HFFc6 (cell line): ENCODE measurements at regions not wholly inside any gene's neighbourhood (a gene's known extent, or its start where the extent isn't known, plus 50 kb on each side); places are given as distances from the start of the nearest gene placed in this dataset.

ENCODE experiments used
- DNase-seq: peaks from one replicate; pipeline ENCODE4 v3.0.0-alpha.2; 2018
- H3K27ac Mint-ChIP-seq: 2 replicates; pipeline ENCODE4 v1.8.0; 2020; ENCODE audit warnings: mild to moderate bottlenecking, mixed read lengths
- H3K27me3 Mint-ChIP-seq: 2 replicates; pipeline ENCODE4 v1.8.0; 2021; ENCODE audit warnings: mild to moderate bottlenecking, moderate library complexity, mixed read lengths; ENCODE audit not compliant: insufficient read depth
- H3K36me3 Mint-ChIP-seq: 2 replicates; pipeline ENCODE4 v1.8.0; 2021; ENCODE audit warnings: low read depth, mixed read lengths
- H3K4me1 Mint-ChIP-seq: 2 replicates; pipeline ENCODE4 v1.8.0; 2020; ENCODE audit warnings: low read depth, mixed read lengths
- H3K4me3 Mint-ChIP-seq: 2 replicates; pipeline ENCODE4 v1.8.0; 2020; ENCODE audit warnings: mild to moderate bottlenecking, moderate library complexity, mixed read lengths
- H3K9me3 Mint-ChIP-seq: 2 replicates; pipeline ENCODE4 v1.8.0; 2020; ENCODE audit warnings: mild to moderate bottlenecking, mixed read lengths
- TF ChIP-seq, protein P1 (sequence below): fragments of 200-600 bp; sonication (generic); IDR thresholded peaks from 2 replicates; pipeline ENCODE4 v1.5.0; 2021; ENCODE audit warnings: antibody characterized with exemption, mild to moderate bottlenecking

- Mint-ChIP-seq H3K4me1 (no peaks in the 10 kb centered on the region; the same call in 1 of the 2 replicates), H3K4me3 (no peak overlapping the region), H3K9me3 (peaks cover 16% of the 10 kb centered on the region), H3K36me3 (no peaks in the 10 kb centered on the region), H3K27me3 (0 out of 2 replicates have a peak, but pooled peaks cover 2% of the 10 kb centered on the region), H3K27ac (no peak overlapping the region)
- DNase-seq, result no peak
- TF ChIP-seq, protein P1, sequence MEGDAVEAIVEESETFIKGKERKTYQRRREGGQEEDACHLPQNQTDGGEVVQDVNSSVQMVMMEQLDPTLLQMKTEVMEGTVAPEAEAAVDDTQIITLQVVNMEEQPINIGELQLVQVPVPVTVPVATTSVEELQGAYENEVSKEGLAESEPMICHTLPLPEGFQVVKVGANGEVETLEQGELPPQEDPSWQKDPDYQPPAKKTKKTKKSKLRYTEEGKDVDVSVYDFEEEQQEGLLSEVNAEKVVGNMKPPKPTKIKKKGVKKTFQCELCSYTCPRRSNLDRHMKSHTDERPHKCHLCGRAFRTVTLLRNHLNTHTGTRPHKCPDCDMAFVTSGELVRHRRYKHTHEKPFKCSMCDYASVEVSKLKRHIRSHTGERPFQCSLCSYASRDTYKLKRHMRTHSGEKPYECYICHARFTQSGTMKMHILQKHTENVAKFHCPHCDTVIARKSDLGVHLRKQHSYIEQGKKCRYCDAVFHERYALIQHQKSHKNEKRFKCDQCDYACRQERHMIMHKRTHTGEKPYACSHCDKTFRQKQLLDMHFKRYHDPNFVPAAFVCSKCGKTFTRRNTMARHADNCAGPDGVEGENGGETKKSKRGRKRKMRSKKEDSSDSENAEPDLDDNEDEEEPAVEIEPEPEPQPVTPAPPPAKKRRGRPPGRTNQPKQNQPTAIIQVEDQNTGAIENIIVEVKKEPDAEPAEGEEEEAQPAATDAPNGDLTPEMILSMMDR, result no peak
Observed at GRCh38 chr9:85212209-85212608, 529.5 kb downstream of the AGTPBP1 start.

GRCh38 chr9:85208666-85209065 lies 533.1 kb downstream of the AGTPBP1 start:
- Mint-ChIP-seq H3K36me3 (no peaks in the 10 kb centered on the region; the same call in 1 of the 2 replicates), H3K4me3 (no peak overlapping the region), H3K9me3 (peaks cover 21% of the 10 kb centered on the region), H3K27ac (no peak overlapping the region), H3K27me3 (0 out of 2 replicates have a peak, but pooled peaks cover 2% of the 10 kb centered on the region), H3K4me1 (no peaks in the 10 kb centered on the region; the same call in 1 of the 2 replicates)
- DNase-seq, result no peak
- TF ChIP-seq, protein P1, result no peak

GRCh38 chr9:85204176-85204575 lies 534.6 kb downstream of the NTRK2 start:
- Mint-ChIP-seq H3K4me3 (no peak overlapping the region), H3K9me3 (peaks cover 25% of the 10 kb centered on the region), H3K4me1 (no peaks in the 10 kb centered on the region), H3K27ac (no peak overlapping the region), H3K27me3 (0 out of 2 replicates have a peak, but pooled peaks cover 2% of the 10 kb centered on the region), H3K36me3 (no peaks in the 10 kb centered on the region; the same call in 1 of the 2 replicates)
- TF ChIP-seq, protein P1, result no peak
- no peak for DNase-seq

DNA sequence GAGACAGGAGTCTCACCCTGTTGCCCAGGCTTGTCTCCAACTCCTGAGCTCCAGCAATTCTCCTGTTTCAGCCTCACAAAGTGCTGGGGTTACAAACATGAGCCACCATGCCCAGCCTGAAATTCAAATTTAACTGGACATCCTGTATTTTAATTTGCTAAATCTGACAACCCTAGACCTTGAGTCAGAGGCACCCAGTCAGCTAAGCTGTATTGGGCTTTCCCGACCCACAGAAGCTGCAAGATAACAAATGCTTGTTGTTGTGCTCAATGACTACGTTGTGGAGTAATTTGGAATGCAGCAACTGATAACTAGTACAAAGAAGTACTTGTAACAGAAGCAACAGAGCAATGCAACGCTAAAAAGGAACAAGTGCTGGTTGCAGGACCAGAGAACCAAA lies 533.1 kb downstream of the NTRK2 start:
- H3K27ac Mint-ChIP-seq, result no peak overlapping the region
- H3K4me3 Mint-ChIP-seq, result no peak overlapping the region
- TF ChIP-seq, protein P1, result no peak
- H3K27me3 Mint-ChIP-seq, result no peaks in the 10 kb centered on the region
- H3K36me3 Mint-ChIP-seq, result no peaks in the 10 kb centered on the region; the same call in 1 of the 2 replicates
- no peaks in the 10 kb centered on the region for H3K4me1 Mint-ChIP-seq
- DNase-seq, result no peak
- H3K9me3 Mint-ChIP-seq, result peaks cover 22% of the 10 kb centered on the region

DNA sequence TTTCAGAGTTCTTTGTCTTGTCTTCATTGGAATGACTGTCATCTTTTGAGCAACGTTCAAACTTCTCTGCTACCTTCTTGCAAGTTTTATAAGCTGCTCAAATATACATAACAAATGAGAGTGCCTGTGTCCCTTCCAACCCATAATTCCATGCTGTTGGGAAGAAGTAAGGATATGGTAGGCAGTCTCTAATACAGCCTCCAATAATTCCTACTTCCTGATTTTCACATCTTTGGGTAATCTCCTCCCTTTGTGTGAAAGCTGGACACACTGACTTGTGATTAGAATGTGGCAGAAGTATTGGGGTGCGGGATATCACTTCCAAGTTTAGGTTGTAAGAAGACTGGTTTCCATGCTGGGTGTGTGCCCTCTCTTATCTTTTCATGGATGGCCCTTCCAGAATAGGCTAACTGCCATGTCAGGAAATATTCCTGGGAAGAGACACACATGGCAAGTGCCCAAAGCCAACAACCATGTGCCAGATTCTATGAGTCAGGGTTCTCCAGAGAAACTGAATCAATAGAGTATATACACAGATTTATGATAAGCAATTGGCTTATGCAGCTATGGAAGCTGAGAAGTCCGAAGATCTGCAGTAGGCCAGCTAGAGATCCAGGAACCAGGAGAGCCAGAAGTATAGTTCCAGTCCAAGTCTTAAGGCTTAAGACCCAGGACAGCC lies 531.3 kb downstream of the NTRK2 start:
- TF ChIP-seq, protein P1, result no peak
- Mint-ChIP-seq H3K4me3 (no peak overlapping the region), H3K27me3 (no peaks in the 10 kb centered on the region), H3K36me3 (no peaks in the 10 kb centered on the region), H3K27ac (no peak overlapping the region), H3K9me3 (peaks cover 18% of the 10 kb centered on the region), H3K4me1 (no peaks in the 10 kb centered on the region)
- DNase-seq, result no peak
